Esophagus muscularis mucosa (tissue), 3 donors: ENCODE measurements at regions not wholly inside any gene's neighbourhood (a gene's known extent, or its start where the extent isn't known, plus 50 kb on each side); places are given as distances from the start of the nearest gene placed in this dataset.

ENCODE experiments used
- POLR2A ChIP-seq: fragments of 450-650 bp; IDR thresholded peaks from one replicate; pipeline ENCODE4 v1.6.1; 2017; ENCODE audit warnings: antibody characterized with exemption, moderate library complexity, mild to moderate bottlenecking, low read depth
- TF ChIP-seq, protein P1 (sequence below), 3 experiments: fragments of 200-600 bp in 2 of 3; fragments of 450-650 bp in 1 of 3; sonication (generic) in 2 of 3; IDR thresholded peaks; one replicate each; pipeline ENCODE4 v1.5.1; 2017 to 2019; ENCODE audit warnings: antibody characterized with exemption in 3 of 3, mild to moderate bottlenecking in 2 of 3, moderate library complexity in 1 of 3

DNA sequence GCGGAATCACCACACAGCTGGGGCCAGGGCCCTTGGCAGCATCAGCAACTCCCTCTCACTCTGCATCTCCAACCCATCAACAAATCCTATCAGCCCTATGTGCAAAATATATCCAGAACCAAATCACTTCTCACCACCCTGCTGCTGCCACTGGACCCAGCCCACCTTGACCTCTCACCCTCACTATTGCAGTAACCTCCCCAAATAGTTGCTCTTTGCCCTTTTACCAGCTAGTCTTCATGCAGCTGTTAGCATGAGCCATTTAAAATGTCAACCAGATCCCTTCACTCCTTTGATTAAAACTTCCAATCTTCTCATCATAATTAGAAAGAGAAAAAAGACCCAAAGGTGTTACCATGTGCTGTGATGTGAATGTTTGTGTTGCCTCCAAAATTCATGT, 155.7 kb upstream of the IRF2BP2 start:
- TF ChIP-seq, protein P1, sequence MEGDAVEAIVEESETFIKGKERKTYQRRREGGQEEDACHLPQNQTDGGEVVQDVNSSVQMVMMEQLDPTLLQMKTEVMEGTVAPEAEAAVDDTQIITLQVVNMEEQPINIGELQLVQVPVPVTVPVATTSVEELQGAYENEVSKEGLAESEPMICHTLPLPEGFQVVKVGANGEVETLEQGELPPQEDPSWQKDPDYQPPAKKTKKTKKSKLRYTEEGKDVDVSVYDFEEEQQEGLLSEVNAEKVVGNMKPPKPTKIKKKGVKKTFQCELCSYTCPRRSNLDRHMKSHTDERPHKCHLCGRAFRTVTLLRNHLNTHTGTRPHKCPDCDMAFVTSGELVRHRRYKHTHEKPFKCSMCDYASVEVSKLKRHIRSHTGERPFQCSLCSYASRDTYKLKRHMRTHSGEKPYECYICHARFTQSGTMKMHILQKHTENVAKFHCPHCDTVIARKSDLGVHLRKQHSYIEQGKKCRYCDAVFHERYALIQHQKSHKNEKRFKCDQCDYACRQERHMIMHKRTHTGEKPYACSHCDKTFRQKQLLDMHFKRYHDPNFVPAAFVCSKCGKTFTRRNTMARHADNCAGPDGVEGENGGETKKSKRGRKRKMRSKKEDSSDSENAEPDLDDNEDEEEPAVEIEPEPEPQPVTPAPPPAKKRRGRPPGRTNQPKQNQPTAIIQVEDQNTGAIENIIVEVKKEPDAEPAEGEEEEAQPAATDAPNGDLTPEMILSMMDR (IDR thresholded peaks at IDR 0.05) = no peak
- TF ChIP-seq POLR2A = no peak
